T-helper 2 cell treated with Interferon-gamma antibody and Interleukin-4, amounts not matched to agents 5 μg/mL and 100 μg/mL, for 36 hours (primary cell): ENCODE measurements at regions not wholly inside any gene's neighbourhood (a gene's known extent, or its start where the extent isn't known, plus 50 kb on each side); places are given as distances from the start of the nearest gene placed in this dataset.

Experiments
- DNase-seq: peaks from one replicate; pipeline ENCODE4 v3.0.0; 2021; ENCODE audit warnings: low spot score
- H3K27ac Mint-ChIP-seq: one replicate; pipeline ENCODE4 v1.8.0; 2021; ENCODE audit warnings: mild to moderate bottlenecking, mixed read lengths
- H3K27me3 Mint-ChIP-seq: one replicate; pipeline ENCODE4 v1.8.0; 2021; ENCODE audit warnings: low read depth, mixed read lengths
- H3K36me3 Mint-ChIP-seq: one replicate; pipeline ENCODE4 v1.8.0; 2021; ENCODE audit warnings: low read depth, mixed read lengths
- H3K4me1 Mint-ChIP-seq: one replicate; pipeline ENCODE4 v1.8.0; 2021; ENCODE audit warnings: low read depth, mixed read lengths
- H3K4me3 Mint-ChIP-seq: one replicate; pipeline ENCODE4 v1.8.0; 2022; ENCODE audit warnings: mild to moderate bottlenecking, moderate library complexity, mixed read lengths
- H3K9me3 Mint-ChIP-seq: one replicate; pipeline ENCODE4 v1.8.0; 2021; ENCODE audit warnings: mixed read lengths

DNA sequence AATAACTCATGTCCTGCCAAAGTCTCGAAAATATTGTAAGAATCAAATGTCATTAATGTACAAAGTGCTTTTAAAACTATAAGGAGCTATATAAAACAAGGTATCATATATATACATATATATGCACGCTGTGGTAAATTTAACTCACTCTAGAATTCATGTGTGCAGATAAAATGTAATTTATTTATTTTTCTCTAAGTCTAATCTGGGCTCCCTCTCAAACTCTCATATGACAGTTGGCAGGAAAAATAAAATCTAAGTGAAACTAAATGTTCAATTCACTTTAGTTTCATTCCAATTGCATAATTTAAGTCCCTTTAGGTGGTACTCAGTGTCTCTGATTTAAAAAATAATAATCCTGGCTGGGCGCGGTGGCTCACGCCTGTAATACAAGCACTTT, 372.0 kb upstream of the DAB1 start:
- Mint-ChIP-seq H3K4me1 (no peaks in the 10 kb centered on the region), H3K27ac (no peak overlapping the region), H3K27me3 (no peaks in the 10 kb centered on the region), H3K36me3 (no peaks in the 10 kb centered on the region), H3K9me3 (no peaks in the 10 kb centered on the region), H3K4me3 (no peak overlapping the region)
- no peak for DNase-seq

DNA sequence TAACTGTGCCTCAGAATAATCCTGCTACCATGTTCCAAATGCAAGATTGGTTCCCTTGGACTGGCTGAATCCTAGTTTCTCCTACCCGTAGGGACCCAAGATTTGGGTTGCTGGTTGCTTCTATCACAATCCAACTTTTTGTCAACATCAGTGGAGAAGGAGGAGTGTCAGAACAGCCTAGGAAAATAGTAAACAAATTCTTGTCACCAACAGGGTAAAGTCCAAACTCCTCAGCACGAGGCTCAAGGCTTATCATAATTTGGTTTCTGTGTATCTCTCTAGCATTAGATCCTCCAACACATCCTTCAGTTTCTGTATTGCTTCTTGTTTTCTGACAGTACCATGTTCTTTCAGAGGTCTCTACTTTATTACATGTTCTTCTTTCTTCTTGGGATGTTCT, 370.2 kb upstream of the DAB1 start:
- H3K36me3 Mint-ChIP-seq, result no peaks in the 10 kb centered on the region
- DNase-seq, result no peak
- H3K9me3 Mint-ChIP-seq, result no peaks in the 10 kb centered on the region
- H3K27ac Mint-ChIP-seq, result no peak overlapping the region
- no peaks in the 10 kb centered on the region for H3K27me3 Mint-ChIP-seq
- no peak overlapping the region for H3K4me3 Mint-ChIP-seq
- no peaks in the 10 kb centered on the region for H3K4me1 Mint-ChIP-seq

DNA sequence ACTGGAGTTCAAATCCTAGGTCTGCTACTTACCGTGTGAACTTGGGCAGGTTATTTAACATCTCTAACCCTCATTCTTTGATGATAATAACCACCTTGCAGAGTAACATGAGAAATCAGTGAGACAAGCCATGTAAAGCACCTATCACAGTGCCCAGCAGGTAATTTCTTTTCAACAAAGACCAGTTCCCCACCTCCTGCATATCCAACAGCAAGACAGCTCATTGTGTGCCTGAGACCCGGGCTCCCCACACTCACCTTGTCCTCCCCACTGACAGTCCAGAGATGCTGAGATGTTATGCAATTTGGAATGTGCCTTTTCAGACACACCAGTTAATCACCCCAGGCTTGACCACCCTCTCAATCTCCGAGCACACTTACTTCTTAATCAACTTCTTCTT, 367.6 kb upstream of the DAB1 start:
- H3K27me3 Mint-ChIP-seq, result no peaks in the 10 kb centered on the region
- no peak for DNase-seq
- no peak overlapping the region for H3K27ac Mint-ChIP-seq
- no peaks in the 10 kb centered on the region for H3K9me3 Mint-ChIP-seq
- no peaks in the 10 kb centered on the region for H3K4me1 Mint-ChIP-seq
- no peaks in the 10 kb centered on the region for H3K36me3 Mint-ChIP-seq
- no peak overlapping the region for H3K4me3 Mint-ChIP-seq

GRCh38 chr1:57789936-57790335, 366.1 kb upstream of the DAB1 start:
- DNase-seq, result no peak
- no peaks in the 10 kb centered on the region for H3K9me3 Mint-ChIP-seq
- H3K36me3 Mint-ChIP-seq, result no peaks in the 10 kb centered on the region
- H3K27me3 Mint-ChIP-seq, result no peaks in the 10 kb centered on the region
- no peaks in the 10 kb centered on the region for H3K4me1 Mint-ChIP-seq
- no peak overlapping the region for H3K4me3 Mint-ChIP-seq
- H3K27ac Mint-ChIP-seq, result no peak overlapping the region

DNA sequence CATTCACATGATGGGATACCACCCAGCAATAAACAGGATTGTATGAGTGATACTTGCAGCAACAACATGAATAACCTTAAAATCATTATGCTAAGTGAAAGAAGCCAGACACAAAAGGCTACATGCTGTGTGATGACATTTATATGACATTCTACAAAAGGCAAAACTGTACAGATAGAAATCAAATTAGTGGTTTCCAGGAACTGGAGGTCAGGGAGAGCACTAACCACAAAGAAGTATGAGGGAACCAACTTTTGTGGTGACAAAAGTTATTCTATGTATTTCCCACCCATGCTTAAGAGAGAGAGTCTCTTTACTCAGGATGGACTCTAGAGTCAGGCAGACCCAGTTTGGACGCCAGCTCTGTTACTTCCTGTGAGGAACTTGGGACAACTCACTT, 364.5 kb upstream of the DAB1 start:
- no peak overlapping the region for H3K27ac Mint-ChIP-seq
- H3K4me3 Mint-ChIP-seq, result no peak overlapping the region
- no peaks in the 10 kb centered on the region for H3K27me3 Mint-ChIP-seq
- H3K9me3 Mint-ChIP-seq, result no peaks in the 10 kb centered on the region
- H3K4me1 Mint-ChIP-seq, result no peaks in the 10 kb centered on the region
- H3K36me3 Mint-ChIP-seq, result no peaks in the 10 kb centered on the region
- no peak for DNase-seq

GRCh38 chr1:57784356-57784755, 360.5 kb upstream of the DAB1 start:
- no peaks in the 10 kb centered on the region for H3K36me3 Mint-ChIP-seq
- H3K27ac Mint-ChIP-seq, result no peak overlapping the region
- DNase-seq, result no peak
- no peak overlapping the region for H3K4me3 Mint-ChIP-seq
- no peaks in the 10 kb centered on the region for H3K4me1 Mint-ChIP-seq
- H3K9me3 Mint-ChIP-seq, result no peaks in the 10 kb centered on the region
- no peaks in the 10 kb centered on the region for H3K27me3 Mint-ChIP-seq

- DNase-seq, result no peak
- no peak overlapping the region for H3K4me3 Mint-ChIP-seq
- H3K9me3 Mint-ChIP-seq, result no peaks in the 10 kb centered on the region
- no peaks in the 10 kb centered on the region for H3K36me3 Mint-ChIP-seq
- H3K27me3 Mint-ChIP-seq, result no peaks in the 10 kb centered on the region
- H3K27ac Mint-ChIP-seq, result no peak overlapping the region
- H3K4me1 Mint-ChIP-seq, result no peaks in the 10 kb centered on the region
These were observed 358.5 kb upstream of the DAB1 start for GRCh38 chr1:57782357-57782756.

- no peak for DNase-seq
- no peaks in the 10 kb centered on the region for H3K36me3 Mint-ChIP-seq
- no peak overlapping the region for H3K4me3 Mint-ChIP-seq
- H3K4me1 Mint-ChIP-seq, result no peaks in the 10 kb centered on the region
- H3K27me3 Mint-ChIP-seq, result no peaks in the 10 kb centered on the region
- no peaks in the 10 kb centered on the region for H3K9me3 Mint-ChIP-seq
- H3K27ac Mint-ChIP-seq, result no peak overlapping the region
These were observed 348.8 kb upstream of the DAB1 start for GRCh38 chr1:57772580-57773195.

DNA sequence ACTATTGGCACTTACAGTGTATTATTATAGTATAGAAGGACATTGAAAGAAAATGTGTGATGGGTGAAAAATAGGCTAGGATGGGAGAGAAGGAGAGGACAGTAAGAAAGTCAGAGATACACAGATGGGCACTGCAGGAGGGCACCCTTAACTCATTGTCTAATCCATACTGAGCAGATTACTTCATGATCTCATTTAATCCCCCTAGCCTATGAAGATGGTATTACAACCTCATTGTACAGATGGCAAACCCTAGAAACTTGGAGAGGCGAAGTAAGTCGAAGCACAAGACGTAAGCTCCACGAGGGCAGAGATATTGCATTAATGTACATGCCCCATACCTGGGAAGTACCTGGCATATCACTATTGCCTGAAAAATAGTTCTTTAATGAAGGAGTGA, 346.9 kb upstream of the DAB1 start:
- no peak overlapping the region for H3K27ac Mint-ChIP-seq
- DNase-seq, result no peak
- H3K4me3 Mint-ChIP-seq, result no peak overlapping the region
- H3K4me1 Mint-ChIP-seq, result no peaks in the 10 kb centered on the region
- H3K27me3 Mint-ChIP-seq, result no peaks in the 10 kb centered on the region
- no peaks in the 10 kb centered on the region for H3K9me3 Mint-ChIP-seq
- no peaks in the 10 kb centered on the region for H3K36me3 Mint-ChIP-seq

GRCh38 chr1:57770236-57770635, 346.4 kb upstream of the DAB1 start:
- no peak for DNase-seq
- Mint-ChIP-seq H3K4me3 (no peak overlapping the region), H3K4me1 (no peaks in the 10 kb centered on the region)

DNA sequence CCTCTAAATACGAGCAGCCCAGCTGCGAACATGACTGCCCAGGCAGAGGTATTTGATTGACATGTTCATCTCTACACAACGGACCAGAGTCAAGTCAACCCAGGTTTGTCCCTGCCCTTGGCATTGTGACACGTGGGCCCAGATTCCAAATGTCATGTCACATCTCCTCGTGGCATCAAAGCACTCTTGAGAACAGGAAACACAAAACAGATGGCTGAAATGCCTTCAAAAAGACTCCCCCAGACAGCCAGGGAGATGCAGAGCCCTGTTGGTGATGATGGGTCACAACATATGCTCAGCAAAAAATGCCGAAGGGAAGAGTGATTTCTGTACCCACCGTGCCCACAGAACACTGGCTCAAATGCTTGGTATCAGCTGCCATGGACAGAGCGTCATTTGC, 337.8 kb upstream of the DAB1 start:
- Mint-ChIP-seq H3K27ac (no peak overlapping the region), H3K36me3 (no peaks in the 10 kb centered on the region), H3K27me3 (peaks cover 1% of the 10 kb centered on the region), H3K4me1 (no peaks in the 10 kb centered on the region), H3K4me3 (no peak overlapping the region), H3K9me3 (no peaks in the 10 kb centered on the region)
- no peak for DNase-seq

More at GRCh38 chr1:57770236-57770635, 346.4 kb upstream of the DAB1 start:
- H3K36me3 Mint-ChIP-seq, result no peaks in the 10 kb centered on the region
- no peaks in the 10 kb centered on the region for H3K27me3 Mint-ChIP-seq
- no peak overlapping the region for H3K27ac Mint-ChIP-seq
- no peaks in the 10 kb centered on the region for H3K9me3 Mint-ChIP-seq

DNA sequence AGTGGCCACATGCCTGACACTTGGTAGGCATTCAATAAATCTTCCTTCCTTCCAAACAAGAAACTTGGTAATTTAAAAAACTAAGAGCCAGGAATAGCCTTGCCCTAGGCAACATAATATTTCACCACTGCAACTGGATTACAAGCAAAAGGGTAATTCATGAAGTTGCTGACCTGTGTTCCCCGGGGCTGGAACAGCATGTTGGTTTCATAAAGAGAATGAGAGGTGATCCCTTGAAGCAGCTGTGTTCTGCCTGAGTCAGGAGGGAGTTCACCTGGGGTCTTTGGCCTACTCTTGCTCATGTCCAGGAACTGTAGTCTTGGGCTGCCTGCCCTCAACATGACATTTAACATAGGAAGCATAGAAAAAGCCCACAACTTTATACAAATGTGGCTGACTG, 329.0 kb upstream of the DAB1 start:
- H3K36me3 Mint-ChIP-seq, result no peaks in the 10 kb centered on the region
- H3K9me3 Mint-ChIP-seq, result no peaks in the 10 kb centered on the region
- no peak for DNase-seq
- H3K4me1 Mint-ChIP-seq, result no peaks in the 10 kb centered on the region
- no peak overlapping the region for H3K27ac Mint-ChIP-seq
- peaks cover 2% of the 10 kb centered on the region for H3K27me3 Mint-ChIP-seq
- H3K4me3 Mint-ChIP-seq, result no peak overlapping the region

- DNase-seq, result no peak
- Mint-ChIP-seq H3K4me3 (no peak overlapping the region), H3K4me1 (no peaks in the 10 kb centered on the region), H3K36me3 (no peaks in the 10 kb centered on the region), H3K27me3 (peaks cover 2% of the 10 kb centered on the region), H3K9me3 (no peaks in the 10 kb centered on the region), H3K27ac (no peak overlapping the region)
These were observed 324.9 kb upstream of the DAB1 start for GRCh38 chr1:57748719-57749118.

DNA sequence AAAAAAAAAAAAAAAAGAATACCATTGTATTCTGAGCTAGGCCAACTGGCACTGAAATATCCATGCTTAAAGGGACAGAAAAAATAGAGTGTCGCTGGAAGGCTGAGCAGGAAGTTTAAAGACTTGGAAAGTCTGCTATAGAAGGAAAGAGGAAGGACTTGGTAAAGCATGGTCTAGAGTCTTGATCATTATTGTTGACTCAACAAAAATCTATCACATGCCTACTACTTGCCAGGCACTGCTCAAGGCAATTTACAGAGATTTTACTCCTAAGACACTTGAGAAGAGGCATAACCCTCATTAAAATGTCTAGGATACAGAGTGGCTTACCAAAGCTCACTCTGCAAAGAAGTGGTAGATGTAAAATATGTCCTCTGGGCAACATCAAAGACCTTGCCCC, 324.0 kb upstream of the DAB1 start:
- H3K27ac Mint-ChIP-seq, result no peak overlapping the region

GRCh38 chr1:57741521-57741920, 317.7 kb upstream of the DAB1 start:
- H3K27me3 Mint-ChIP-seq, result no peaks in the 10 kb centered on the region
- no peak overlapping the region for H3K27ac Mint-ChIP-seq
- no peaks in the 10 kb centered on the region for H3K9me3 Mint-ChIP-seq
- no peaks in the 10 kb centered on the region for H3K36me3 Mint-ChIP-seq
- H3K4me3 Mint-ChIP-seq, result no peak overlapping the region
- H3K4me1 Mint-ChIP-seq, result no peaks in the 10 kb centered on the region
- DNase-seq, result no peak

More for the DNA sequence above, 324.0 kb upstream of the DAB1 start:
- DNase-seq, result no peak
- Mint-ChIP-seq H3K4me3 (no peak overlapping the region), H3K36me3 (no peaks in the 10 kb centered on the region), H3K4me1 (no peaks in the 10 kb centered on the region), H3K9me3 (no peaks in the 10 kb centered on the region), H3K27me3 (peaks cover 2% of the 10 kb centered on the region)
